Fibroblast of lung (primary cell): ENCODE measurements at regions not wholly inside any gene's neighbourhood (a gene's known extent, or its start where the extent isn't known, plus 50 kb on each side); places are given as distances from the start of the nearest gene placed in this dataset.

Source experiments
- DNase-seq, 2 donors: peaks; one replicate each; pipeline versions ENCODE4 v3.0.0 to v3.0.0-alpha.2; 2010; ENCODE audit warnings: low read depth in 2 of 2
- H2AFZ ChIP-seq: 2 replicates; pipeline ENCODE4 v1.5.1; 2012; ENCODE audit warnings: low read length, control low read depth, inconsistent platforms
- H3K27ac ChIP-seq: 2 replicates; pipeline ENCODE4 v1.5.1; 2011; ENCODE audit warnings: low read length, control low read depth; ENCODE audit not compliant: insufficient read depth
- H3K27me3 ChIP-seq: 2 replicates; pipeline ENCODE4 v1.5.1; 2011; ENCODE audit warnings: mild to moderate bottlenecking, low read length; ENCODE audit not compliant: control insufficient read depth, insufficient read depth
- H3K36me3 ChIP-seq: 2 replicates; pipeline ENCODE4 v1.5.1; 2011; ENCODE audit warnings: low read length; ENCODE audit not compliant: control insufficient read depth, insufficient read depth
- H3K4me1 ChIP-seq: 2 replicates; pipeline ENCODE4 v1.5.1; 2011; ENCODE audit warnings: low read length; ENCODE audit not compliant: control insufficient read depth, insufficient read depth; ENCODE audit errors: extremely low read depth
- H3K4me2 ChIP-seq: 2 replicates; pipeline ENCODE4 v1.5.1; 2011; ENCODE audit warnings: low read length, control low read depth; ENCODE audit not compliant: insufficient read depth; ENCODE audit errors: extremely low read depth
- H3K4me3 ChIP-seq, 4 experiments: fragments of 200-600 bp in 1 of 4; sonication (generic) in 1 of 4; replicated peaks in 1 of 4; 2 replicates each; pipeline ENCODE4 v1.5.1; 2011 to 2016; ENCODE audit warnings: low read length in 4 of 4, low read depth in 3 of 4, mild to moderate bottlenecking in 3 of 4, control low read depth in 2 of 4, inconsistent platforms in 1 of 4, mixed read lengths in 1 of 4; ENCODE audit not compliant: insufficient read depth in 1 of 4; ENCODE audit errors: control extremely low read depth in 1 of 4
- H3K79me2 ChIP-seq: 2 replicates; pipeline ENCODE4 v1.5.1; 2012; ENCODE audit warnings: mild to moderate bottlenecking, low read length, inconsistent platforms; ENCODE audit not compliant: control insufficient read depth, insufficient read depth
- H3K9ac ChIP-seq: 2 replicates; pipeline ENCODE4 v1.5.1; 2011; ENCODE audit warnings: mild to moderate bottlenecking, low read length, control low read depth; ENCODE audit not compliant: insufficient read depth
- H3K9me3 ChIP-seq: 2 replicates; pipeline ENCODE4 v1.5.1; 2012; ENCODE audit warnings: low read depth, low read length; ENCODE audit not compliant: control insufficient read depth, insufficient read depth
- H4K20me1 ChIP-seq: 2 replicates; pipeline ENCODE4 v1.5.1; 2011; ENCODE audit warnings: low read length; ENCODE audit not compliant: control insufficient read depth, insufficient read depth; ENCODE audit errors: extremely low read depth
- EZH2 ChIP-seq: IDR thresholded peaks from 2 replicates; pipeline ENCODE4 v1.5.1; 2012; ENCODE audit warnings: low read length, control low read depth, mild to moderate bottlenecking; ENCODE audit errors: missing control alignments
- TF ChIP-seq, protein P1 (sequence below), 2 donors: IDR thresholded peaks in 1 of 2; conservative IDR thresholded peaks in 1 of 2; 1 replicate in 1 of 2; 2 replicates in 1 of 2; pipeline ENCODE4 v1.5.1; 2011 to 2012; ENCODE audit warnings: low read length in 2 of 2, control low read depth in 1 of 2, inconsistent platforms in 1 of 2, low read depth in 1 of 2, mild to moderate bottlenecking in 1 of 2

DNA sequence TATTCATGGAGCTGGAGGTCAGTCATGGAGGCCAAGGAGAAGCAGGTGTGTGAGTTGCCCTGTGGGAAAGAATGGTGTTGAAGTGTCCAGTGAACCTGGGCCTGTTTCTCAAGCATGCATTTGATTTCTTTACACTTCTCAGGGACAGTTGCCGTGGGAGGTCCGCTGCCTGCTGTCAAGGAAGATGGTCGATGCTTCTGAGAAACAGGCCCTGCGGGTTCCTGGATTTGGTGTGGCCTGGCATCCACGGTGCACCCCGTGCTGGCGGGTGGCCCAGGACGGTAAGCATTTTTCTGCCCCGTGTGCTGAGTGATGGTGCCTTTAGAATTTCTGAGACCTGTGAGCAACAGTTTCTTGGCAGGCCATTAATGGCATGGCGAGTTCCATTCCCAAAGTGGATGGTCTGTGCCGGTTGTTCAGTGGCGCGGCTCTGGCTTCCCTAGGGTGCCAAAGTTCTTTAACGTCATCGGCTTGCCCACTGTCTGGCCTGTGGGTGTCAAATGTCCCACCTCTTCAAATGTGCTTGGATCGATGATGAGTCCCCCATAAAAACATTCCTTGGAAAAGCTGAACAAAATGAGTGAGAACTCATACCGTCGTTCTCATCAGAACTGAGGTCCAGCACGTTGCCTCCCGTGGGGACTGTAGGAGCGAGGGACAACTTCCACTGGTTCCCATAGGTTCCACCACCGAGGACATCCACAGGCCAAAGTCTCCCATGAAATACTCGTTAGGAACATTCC, 107.2 kb downstream of the SNRPN start:
- no peak overlapping the region for H3K9ac ChIP-seq
- no peaks in the 10 kb centered on the region for H3K79me2 ChIP-seq
- H3K36me3 ChIP-seq = peaks cover 4% of the 10 kb centered on the region
- TF ChIP-seq, protein P1, sequence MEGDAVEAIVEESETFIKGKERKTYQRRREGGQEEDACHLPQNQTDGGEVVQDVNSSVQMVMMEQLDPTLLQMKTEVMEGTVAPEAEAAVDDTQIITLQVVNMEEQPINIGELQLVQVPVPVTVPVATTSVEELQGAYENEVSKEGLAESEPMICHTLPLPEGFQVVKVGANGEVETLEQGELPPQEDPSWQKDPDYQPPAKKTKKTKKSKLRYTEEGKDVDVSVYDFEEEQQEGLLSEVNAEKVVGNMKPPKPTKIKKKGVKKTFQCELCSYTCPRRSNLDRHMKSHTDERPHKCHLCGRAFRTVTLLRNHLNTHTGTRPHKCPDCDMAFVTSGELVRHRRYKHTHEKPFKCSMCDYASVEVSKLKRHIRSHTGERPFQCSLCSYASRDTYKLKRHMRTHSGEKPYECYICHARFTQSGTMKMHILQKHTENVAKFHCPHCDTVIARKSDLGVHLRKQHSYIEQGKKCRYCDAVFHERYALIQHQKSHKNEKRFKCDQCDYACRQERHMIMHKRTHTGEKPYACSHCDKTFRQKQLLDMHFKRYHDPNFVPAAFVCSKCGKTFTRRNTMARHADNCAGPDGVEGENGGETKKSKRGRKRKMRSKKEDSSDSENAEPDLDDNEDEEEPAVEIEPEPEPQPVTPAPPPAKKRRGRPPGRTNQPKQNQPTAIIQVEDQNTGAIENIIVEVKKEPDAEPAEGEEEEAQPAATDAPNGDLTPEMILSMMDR (conservative IDR thresholded peaks at IDR 0.05 in 1 of 2, IDR thresholded peaks at IDR 0.05 in 1 of 2; ENCODE audit: low read depth in 1 of 2, low read length in 2 of 2) = no peak
- no peak for TF ChIP-seq EZH2
- peaks cover 52% of the 10 kb centered on the region for H3K9me3 ChIP-seq
- H2AFZ ChIP-seq = no peak overlapping the region
- H3K4me1 ChIP-seq = no peaks in the 10 kb centered on the region
- no peaks in the 10 kb centered on the region for H3K27me3 ChIP-seq
- H3K4me2 ChIP-seq = no peak overlapping the region
- H4K20me1 ChIP-seq = no peaks in the 10 kb centered on the region
- H3K27ac ChIP-seq = no peak overlapping the region
- H3K4me3 ChIP-seq = no peak overlapping the region
- DNase-seq = no peak

DNA sequence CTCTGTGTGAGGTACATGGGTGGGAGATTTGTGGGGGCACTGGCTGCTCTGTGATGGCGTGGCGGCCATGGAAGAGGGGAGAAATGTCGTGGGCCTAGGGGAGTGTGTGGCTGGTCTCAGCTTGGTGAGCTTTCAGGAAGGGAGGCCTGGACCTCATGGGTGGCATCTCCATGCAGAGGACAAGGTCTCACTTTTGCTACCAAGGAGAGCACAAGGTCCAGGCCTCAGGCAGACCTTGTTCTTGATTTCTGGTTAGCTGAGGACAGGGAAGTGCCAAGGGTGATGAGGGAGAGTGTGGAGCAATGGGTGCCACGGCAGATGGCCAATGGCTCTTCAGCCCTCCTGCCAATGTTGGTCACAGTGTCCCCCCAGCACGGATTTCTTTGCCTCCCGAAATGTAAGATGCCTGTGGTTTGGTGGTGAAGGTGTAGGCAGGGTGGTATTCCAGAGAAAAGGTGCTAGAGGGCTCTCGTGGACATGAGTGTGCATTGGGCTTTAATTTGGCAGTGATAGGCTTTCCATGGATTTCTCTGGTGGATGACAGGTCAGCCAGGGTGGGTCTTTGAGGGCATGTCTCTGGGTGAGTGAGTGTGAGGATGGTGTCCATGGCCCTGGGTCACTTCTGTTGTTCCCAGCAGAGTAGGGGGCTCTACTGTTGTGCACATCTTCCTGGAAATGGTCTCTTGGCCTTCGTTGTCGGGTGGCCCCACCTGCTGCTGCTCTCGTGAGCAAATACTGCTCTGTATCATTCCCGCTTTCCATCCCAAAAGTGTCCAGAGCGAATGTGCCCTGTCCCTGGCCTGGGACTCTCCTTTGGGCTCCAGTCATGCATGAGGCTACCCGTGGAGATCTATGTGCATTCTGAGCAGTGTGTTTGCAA, 108.0 kb downstream of the SNRPN start:
- Histone ChIP-seq H3K4me1 (no peaks in the 10 kb centered on the region), H3K9ac (no peak overlapping the region), H2AFZ (no peak overlapping the region), H3K4me3 (no peak overlapping the region), H3K9me3 (peaks cover 55% of the 10 kb centered on the region), H3K4me2 (no peak overlapping the region), H3K79me2 (no peaks in the 10 kb centered on the region), H3K27me3 (no peaks in the 10 kb centered on the region), H3K36me3 (peaks cover 6% of the 10 kb centered on the region), H4K20me1 (no peaks in the 10 kb centered on the region), H3K27ac (no peak overlapping the region)
- no peak for TF ChIP-seq EZH2
- TF ChIP-seq, protein P1 (conservative IDR thresholded peaks at IDR 0.05 in 1 of 2, IDR thresholded peaks at IDR 0.05 in 1 of 2; ENCODE audit: low read depth in 1 of 2, low read length in 2 of 2) = no peak
- no peak for DNase-seq

DNA sequence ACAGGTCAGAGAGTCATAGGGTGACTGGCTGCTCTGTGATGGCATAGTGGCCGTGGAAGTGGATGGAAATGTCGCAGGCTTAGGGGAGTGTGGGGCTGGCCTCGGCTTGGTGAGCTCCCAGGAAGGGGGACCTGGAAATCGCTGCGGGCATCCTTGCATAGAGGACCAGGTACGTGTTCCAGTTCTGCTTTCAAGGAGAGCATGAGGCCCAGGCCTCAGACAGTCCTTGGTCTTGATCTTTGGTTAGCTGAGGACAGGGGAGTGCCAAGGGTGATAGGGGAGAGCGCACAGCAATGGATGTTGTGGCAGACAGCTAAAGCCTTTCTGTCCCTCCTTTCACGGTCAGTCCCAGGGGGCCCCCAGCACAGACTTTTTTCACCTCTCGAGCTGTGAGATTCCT, 110.5 kb downstream of the SNRPN start:
- Histone ChIP-seq H3K79me2 (no peaks in the 10 kb centered on the region), H3K27ac (no peak overlapping the region), H3K4me1 (no peaks in the 10 kb centered on the region), H3K9me3 (peaks cover 54% of the 10 kb centered on the region), H2AFZ (no peak overlapping the region), H3K36me3 (peaks cover 6% of the 10 kb centered on the region), H3K4me3 (no peak overlapping the region), H4K20me1 (no peaks in the 10 kb centered on the region), H3K9ac (no peak overlapping the region), H3K27me3 (no peaks in the 10 kb centered on the region), H3K4me2 (no peak overlapping the region)
- DNase-seq = no peak
- TF ChIP-seq, protein P1 (conservative IDR thresholded peaks at IDR 0.05 in 1 of 2, IDR thresholded peaks at IDR 0.05 in 1 of 2; ENCODE audit: low read depth in 1 of 2, low read length in 2 of 2) = no peak
- no peak for TF ChIP-seq EZH2
